ENCODE measurements at regions not wholly inside any gene's neighbourhood (a gene's known extent, or its start where the extent isn't known, plus 50 kb on each side); places are given as distances from the start of the nearest gene placed in this dataset.
"Not testable (repeated sequence)": the region's sequence is repeated elsewhere in the genome, so short reads cannot be mapped to it uniquely, and the experiment has no call there.

DNA sequence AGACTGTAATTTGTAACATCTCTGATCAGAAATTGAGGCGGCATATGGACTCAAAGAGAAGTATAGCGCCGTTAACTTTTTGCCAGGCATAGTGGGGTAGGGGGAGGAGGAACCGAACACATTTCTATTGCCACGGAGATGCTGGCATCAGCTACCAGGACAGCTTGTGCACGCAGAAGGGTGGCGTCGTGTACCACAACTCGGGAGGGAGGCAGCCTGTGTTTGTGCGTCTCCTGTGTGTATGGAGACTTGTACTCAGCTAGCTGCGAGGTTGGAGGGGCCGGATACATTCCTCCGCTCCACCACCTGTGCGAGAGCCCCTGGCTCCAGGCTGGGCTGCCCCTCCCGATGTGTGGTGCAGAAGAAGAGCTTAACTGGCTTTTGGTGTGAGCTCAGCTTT, 634.8 kb downstream of the TYW1 start:
- TF ChIP-seq POLR2AphosphoS5 (IDR thresholded peaks at IDR 0.05; ENCODE audit: borderline replicate concordance, low read depth, low read length) = no peak
- TF ChIP-seq FOXP2 (optimal IDR thresholded peaks at IDR 0.05; ENCODE audit: control extremely low read depth, extremely low read length, insufficient read depth) = no peak
- TF ChIP-seq EZH2 (IDR thresholded peaks at IDR 0.05) = no peak
- Histone ChIP-seq H3K9me3 (ENCODE audit: low read depth, low read length) (no peaks in the 10 kb centered on the region), H3K36me3 (ENCODE audit: insufficient read depth, low read length) (no peaks in the 10 kb centered on the region), H3K27ac (no peak overlapping the region), H3K4me3 (no peak overlapping the region), H3K9ac (ENCODE audit: insufficient read length) (no peak overlapping the region)
- DNase-seq (ENCODE audit: low read depth, low spot score) = no peak

DNA sequence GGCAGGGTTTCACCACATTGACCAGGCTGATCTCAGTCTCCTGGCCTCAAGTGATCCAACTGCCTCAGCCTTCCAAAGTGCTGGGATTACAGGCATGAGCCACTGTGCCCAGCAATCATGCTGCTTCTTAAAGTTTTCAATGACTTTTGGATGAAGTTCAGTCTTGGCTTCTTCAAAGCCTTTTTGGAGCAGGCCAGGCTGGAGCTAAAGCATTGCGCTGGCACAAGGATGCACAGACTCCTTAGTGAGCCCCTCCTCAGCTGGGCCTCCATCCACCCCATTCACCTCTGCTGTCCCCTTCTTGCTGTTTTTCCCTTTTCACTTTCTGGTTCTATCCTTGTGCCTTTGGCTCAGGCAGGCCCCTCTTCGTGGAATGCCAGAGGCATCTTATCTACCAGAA, 638.6 kb downstream of the TYW1 start:
- DNase-seq (ENCODE audit: low read depth, low spot score) = no peak
- no peak overlapping the region for H3K27ac ChIP-seq
- no peak overlapping the region for H3K4me3 ChIP-seq
- TF ChIP-seq POLR2AphosphoS5 (IDR thresholded peaks at IDR 0.05; ENCODE audit: borderline replicate concordance, low read depth, low read length) (no peak), EZH2 (IDR thresholded peaks at IDR 0.05) (no peak), FOXP2 (optimal IDR thresholded peaks at IDR 0.05; ENCODE audit: control extremely low read depth, extremely low read length, insufficient read depth) (no peak)
- H3K9ac ChIP-seq (ENCODE audit: insufficient read length) = no peak overlapping the region
- H3K9me3 ChIP-seq (ENCODE audit: low read depth, low read length) = no peaks in the 10 kb centered on the region
- H3K36me3 ChIP-seq (ENCODE audit: insufficient read depth, low read length) = no peaks in the 10 kb centered on the region

GRCh38 chr7:67636348-67637022, 639.9 kb downstream of the TYW1 start:
- no peak overlapping the region for H3K9ac ChIP-seq (ENCODE audit: insufficient read length)
- H3K4me3 ChIP-seq = no peak overlapping the region
- H3K9me3 ChIP-seq (ENCODE audit: low read depth, low read length) = no peaks in the 10 kb centered on the region
- TF ChIP-seq EZH2 (IDR thresholded peaks at IDR 0.05) = no peak
- TF ChIP-seq POLR2AphosphoS5 (IDR thresholded peaks at IDR 0.05; ENCODE audit: borderline replicate concordance, low read depth, low read length) = no peak
- TF ChIP-seq FOXP2 (optimal IDR thresholded peaks at IDR 0.05; ENCODE audit: control extremely low read depth, extremely low read length, insufficient read depth) = no peak
- DNase-seq (ENCODE audit: low read depth, low spot score) = no peak
- no peak overlapping the region for H3K27ac ChIP-seq
- H3K36me3 ChIP-seq (ENCODE audit: insufficient read depth, low read length) = no peaks in the 10 kb centered on the region

DNA sequence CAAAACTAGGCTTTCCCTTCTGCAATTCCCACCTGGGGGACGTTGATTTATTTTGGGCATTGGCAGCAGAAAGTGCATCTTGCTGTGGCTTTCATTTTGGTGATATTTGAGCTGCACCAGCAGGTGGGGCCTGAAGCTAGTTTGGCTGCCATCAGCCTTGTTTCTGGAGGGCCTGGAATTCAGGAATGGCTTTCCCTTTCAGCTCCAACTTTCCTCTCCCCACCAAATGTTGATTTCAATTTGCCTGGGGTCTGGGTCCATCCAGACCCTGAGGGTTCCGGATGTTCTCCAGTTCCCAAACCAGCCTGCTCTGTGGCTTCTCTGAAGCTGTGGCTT, 640.4 kb downstream of the TYW1 start:
- no peak overlapping the region for H3K4me3 ChIP-seq
- H3K36me3 ChIP-seq (ENCODE audit: insufficient read depth, low read length) = no peaks in the 10 kb centered on the region
- H3K9ac ChIP-seq (ENCODE audit: insufficient read length) = no peak overlapping the region
- no peak for TF ChIP-seq FOXP2 (optimal IDR thresholded peaks at IDR 0.05; ENCODE audit: control extremely low read depth, extremely low read length, insufficient read depth)
- no peak for TF ChIP-seq POLR2AphosphoS5 (IDR thresholded peaks at IDR 0.05; ENCODE audit: borderline replicate concordance, low read depth, low read length)
- no peak for TF ChIP-seq EZH2 (IDR thresholded peaks at IDR 0.05)
- H3K27ac ChIP-seq = no peak overlapping the region
- no peaks in the 10 kb centered on the region for H3K9me3 ChIP-seq (ENCODE audit: low read depth, low read length)
- DNase-seq (ENCODE audit: low read depth, low spot score) = no peak

GRCh38 chr7:67642542-67642941, 645.9 kb downstream of the TYW1 start:
- not testable (repeated sequence) for H3K9me3 ChIP-seq (ENCODE audit: low read depth, low read length); DNase-seq (ENCODE audit: low read depth, low spot score); H3K27ac ChIP-seq; H3K9ac ChIP-seq (ENCODE audit: insufficient read length); H3K36me3 ChIP-seq (ENCODE audit: insufficient read depth, low read length); H3K4me3 ChIP-seq

DNA sequence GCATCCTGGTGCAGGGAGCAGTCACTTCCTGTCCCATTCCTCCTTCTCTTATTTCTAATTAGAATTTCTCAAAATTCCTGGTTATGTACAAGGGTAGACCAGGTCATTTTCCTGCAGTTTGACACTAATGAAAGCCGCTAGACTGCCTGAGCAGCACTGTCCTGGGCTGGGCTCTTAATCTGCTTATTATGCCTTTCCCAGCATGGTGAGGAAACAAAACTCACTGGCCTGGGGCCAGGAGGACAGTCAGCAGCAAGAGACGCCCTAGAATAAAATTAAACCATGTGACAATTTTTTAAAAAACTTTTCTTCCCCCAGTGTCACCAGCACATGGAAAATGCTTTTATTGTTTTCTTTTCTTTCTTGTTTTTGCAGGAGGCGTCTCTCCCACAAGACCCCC, 647.5 kb downstream of the TYW1 start:
- no peak overlapping the region for H3K9ac ChIP-seq (ENCODE audit: insufficient read length)
- no peak overlapping the region for H3K27ac ChIP-seq
- no peak overlapping the region for H3K4me3 ChIP-seq
- DNase-seq (ENCODE audit: low read depth, low spot score) = no peak
- H3K9me3 ChIP-seq (ENCODE audit: low read depth, low read length) = no peaks in the 10 kb centered on the region
- H3K36me3 ChIP-seq (ENCODE audit: insufficient read depth, low read length) = no peaks in the 10 kb centered on the region
- TF ChIP-seq POLR2AphosphoS5 (IDR thresholded peaks at IDR 0.05; ENCODE audit: borderline replicate concordance, low read depth, low read length) = no peak
- TF ChIP-seq EZH2 (IDR thresholded peaks at IDR 0.05) = no peak
- no peak for TF ChIP-seq FOXP2 (optimal IDR thresholded peaks at IDR 0.05; ENCODE audit: control extremely low read depth, extremely low read length, insufficient read depth)

DNA sequence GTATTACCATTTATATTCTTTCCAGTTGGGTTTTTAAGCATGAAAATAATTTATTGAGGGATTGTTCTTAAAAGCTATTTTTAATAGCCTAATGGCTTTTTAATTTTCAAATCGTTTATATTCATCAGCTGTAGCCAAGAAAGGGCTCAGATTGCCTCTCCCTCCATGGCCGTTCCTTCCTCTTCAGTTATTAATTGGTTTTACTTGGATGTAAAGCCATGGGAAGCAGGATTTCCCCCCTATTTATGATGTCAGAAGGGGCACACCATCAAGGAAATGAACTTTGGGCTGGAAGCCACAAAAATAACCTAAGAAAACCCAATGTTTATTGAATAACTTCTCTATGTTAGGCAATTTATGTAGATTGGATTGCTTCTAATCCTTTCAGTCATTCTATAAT, 656.3 kb downstream of the TYW1 start:
- no peak overlapping the region for H3K27ac ChIP-seq
- TF ChIP-seq FOXP2 (optimal IDR thresholded peaks at IDR 0.05; ENCODE audit: control extremely low read depth, extremely low read length, insufficient read depth) (no peak), EZH2 (IDR thresholded peaks at IDR 0.05) (no peak)
- H3K9ac ChIP-seq (ENCODE audit: insufficient read length) = no peak overlapping the region
- H3K4me3 ChIP-seq = no peak overlapping the region
- H3K9me3 ChIP-seq (ENCODE audit: low read depth, low read length) = no peaks in the 10 kb centered on the region
- H3K36me3 ChIP-seq (ENCODE audit: insufficient read depth, low read length) = no peaks in the 10 kb centered on the region
- DNase-seq (ENCODE audit: low read depth, low spot score) = no peak

- TF ChIP-seq EZH2 (IDR thresholded peaks at IDR 0.05) = no peak
- no peak for TF ChIP-seq POLR2AphosphoS5 (IDR thresholded peaks at IDR 0.05; ENCODE audit: borderline replicate concordance, low read depth, low read length)
- TF ChIP-seq FOXP2 (optimal IDR thresholded peaks at IDR 0.05; ENCODE audit: control extremely low read depth, extremely low read length, insufficient read depth) = no peak
- DNase-seq (ENCODE audit: low read depth, low spot score) = no peak
- no peak overlapping the region for H3K4me3 ChIP-seq
- H3K27ac ChIP-seq = no peak overlapping the region
- H3K36me3 ChIP-seq (ENCODE audit: insufficient read depth, low read length) = no peaks in the 10 kb centered on the region
- H3K9ac ChIP-seq (ENCODE audit: insufficient read length) = no peak overlapping the region
- no peaks in the 10 kb centered on the region for H3K9me3 ChIP-seq (ENCODE audit: low read depth, low read length)
Measured at GRCh38 chr7:67653856-67654454, 657.3 kb downstream of the TYW1 start.

DNA sequence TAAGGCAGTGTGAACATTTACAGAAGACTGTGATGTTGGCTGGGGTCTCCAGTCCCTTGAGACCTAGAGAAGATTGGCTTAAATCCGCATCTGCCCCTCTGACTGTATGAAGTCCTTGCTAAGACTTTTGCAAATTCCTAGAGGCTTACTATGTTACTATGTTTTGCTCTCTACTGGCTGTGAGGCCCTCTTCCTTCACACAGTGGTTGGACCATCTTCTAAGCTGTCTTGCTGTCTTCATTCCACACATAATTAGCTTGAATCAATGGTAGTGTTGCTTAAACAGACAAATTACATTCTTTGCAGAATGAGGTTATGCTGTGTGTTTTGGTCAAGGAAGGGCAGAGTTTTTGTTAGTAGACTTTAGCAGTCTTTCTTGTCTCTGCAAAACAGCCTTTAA, 658.0 kb downstream of the TYW1 start:
- DNase-seq (ENCODE audit: low read depth, low spot score) = no peak
- Histone ChIP-seq H3K36me3 (ENCODE audit: insufficient read depth, low read length) (no peaks in the 10 kb centered on the region), H3K4me3 (no peak overlapping the region), H3K27ac (no peak overlapping the region), H3K9me3 (ENCODE audit: low read depth, low read length) (no peaks in the 10 kb centered on the region), H3K9ac (ENCODE audit: insufficient read length) (no peak overlapping the region)
- TF ChIP-seq FOXP2 (optimal IDR thresholded peaks at IDR 0.05; ENCODE audit: control extremely low read depth, extremely low read length, insufficient read depth) (no peak), POLR2AphosphoS5 (IDR thresholded peaks at IDR 0.05; ENCODE audit: borderline replicate concordance, low read depth, low read length) (no peak), EZH2 (IDR thresholded peaks at IDR 0.05) (no peak)
